ENCODE measurements at regions not wholly inside any gene's neighbourhood (a gene's known extent, or its start where the extent isn't known, plus 50 kb on each side); places are given as distances from the start of the nearest gene placed in this dataset.

DNA sequence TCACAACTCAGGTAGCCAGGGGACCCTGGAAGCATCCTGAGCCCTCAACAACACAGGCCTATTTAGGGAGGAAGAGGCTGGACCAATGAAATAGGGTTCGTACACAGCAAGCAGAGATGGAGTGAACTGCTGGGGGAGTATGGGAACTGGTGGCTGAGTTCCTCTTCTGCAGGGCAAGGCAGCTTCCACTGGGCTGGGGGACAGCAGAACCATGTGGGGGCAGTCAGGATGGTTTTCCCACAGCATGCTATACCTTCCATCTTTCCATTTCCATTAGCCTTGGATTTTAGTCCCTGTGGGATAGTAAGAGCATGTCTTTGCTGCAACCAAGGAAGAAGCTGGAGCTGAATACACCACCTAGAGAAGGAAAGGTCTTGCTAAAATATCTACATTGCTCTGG, 370.6 kb downstream of the CCSER2 start:
- TF ChIP-seq EP300 (IDR thresholded peaks at IDR 0.05) (no peak), CTCF (IDR thresholded peaks at IDR 0.05) (no peak), POLR2A (IDR thresholded peaks at IDR 0.05) (no peak)
- DNase-seq (ENCODE audit: low spot score in 2 of 2): no peak
- Histone ChIP-seq H3K4me1 (no peaks in the 10 kb centered on the region), H3K36me3 (no peaks in the 10 kb centered on the region), H3K27ac (no peak overlapping the region), H3K4me3 (no peak overlapping the region), H3K27me3 (no peaks in the 10 kb centered on the region), H3K9me3 (peaks cover 0 to under 1% (median 0%) of the 10 kb centered on the region in 4 donors)
- 64 to 75% methylated on average over 1 of the region's 1 CpG for WGBS, 2 donors

DNA sequence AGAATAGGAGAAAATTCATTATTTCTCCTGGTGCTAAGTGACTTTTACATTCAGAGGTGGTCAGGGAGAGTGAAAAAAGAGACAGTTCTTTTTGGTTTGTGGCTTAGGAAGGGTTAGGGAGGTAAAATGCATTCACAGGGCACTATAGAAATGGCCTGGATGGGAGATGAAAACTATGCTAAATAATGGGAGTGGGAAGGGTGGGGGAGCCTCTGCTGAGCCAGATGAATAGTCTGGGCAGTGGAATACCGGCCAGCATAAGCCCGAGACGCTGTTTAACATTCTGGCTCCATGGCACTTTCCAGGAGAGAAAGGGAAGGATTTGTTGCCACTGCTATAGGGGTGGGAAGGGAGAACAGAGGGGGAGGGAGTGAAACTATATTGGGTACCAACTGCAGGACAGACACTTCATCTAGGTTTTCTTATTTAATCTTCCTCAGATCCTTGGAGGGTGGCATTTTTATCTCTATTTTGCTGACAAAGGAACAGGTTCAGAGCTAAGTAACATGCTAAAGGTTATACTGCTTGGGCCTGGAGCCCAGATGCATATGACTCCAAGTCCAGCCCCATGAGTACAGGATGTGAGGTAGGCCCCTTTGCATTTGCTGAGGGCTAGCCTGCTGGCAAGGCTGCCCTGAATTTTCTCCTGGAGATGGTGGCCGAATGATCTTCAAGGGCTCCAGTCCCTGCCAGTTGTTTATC, 372.4 kb downstream of the CCSER2 start:
- TF ChIP-seq POLR2A (IDR thresholded peaks at IDR 0.05) (no peak), EP300 (IDR thresholded peaks at IDR 0.05) (no peak), CTCF (IDR thresholded peaks at IDR 0.05) (no peak)
- Histone ChIP-seq H3K9me3 (no peaks in the 10 kb centered on the region), H3K27me3 (no peaks in the 10 kb centered on the region), H3K36me3 (no peaks in the 10 kb centered on the region), H3K4me3 (no peak overlapping the region), H3K27ac (no peak overlapping the region), H3K4me1 (no peaks in the 10 kb centered on the region)
- no peak for DNase-seq (ENCODE audit: low spot score in 2 of 2)
- WGBS, 2 donors: 57 to 61% methylated on average over 4 of the region's 4 CpGs

DNA sequence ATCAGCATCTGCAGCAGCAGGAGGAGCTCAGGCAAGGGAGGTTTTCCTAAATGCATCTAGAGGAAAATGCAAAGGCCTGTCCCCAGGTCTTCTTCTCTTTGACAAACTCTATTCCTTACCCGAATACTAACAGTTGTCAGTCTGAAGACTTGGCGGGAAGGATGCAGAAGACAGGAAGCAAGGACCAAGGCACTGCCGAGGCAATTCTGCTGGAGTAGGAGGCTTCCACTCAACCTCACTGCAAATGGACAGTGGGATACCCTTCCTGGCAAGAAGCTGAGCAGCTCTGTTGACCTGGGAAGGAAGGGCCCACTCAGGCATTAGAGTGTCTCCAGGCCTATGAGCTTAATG, 373.0 kb downstream of the CCSER2 start:
- Histone ChIP-seq H3K4me3 (no peak overlapping the region), H3K27ac (no peak overlapping the region), H3K36me3 (no peaks in the 10 kb centered on the region), H3K9me3 (no peaks in the 10 kb centered on the region), H3K27me3 (no peaks in the 10 kb centered on the region), H3K4me1 (no peaks in the 10 kb centered on the region)
- DNase-seq (ENCODE audit: low spot score in 2 of 2): no peak
- WGBS, 2 donors: 81 to 91% methylated on average over 3 of the region's 3 CpGs
- TF ChIP-seq EP300 (IDR thresholded peaks at IDR 0.05): no peak
- no peak for TF ChIP-seq CTCF (IDR thresholded peaks at IDR 0.05)
- no peak for TF ChIP-seq POLR2A (IDR thresholded peaks at IDR 0.05)

- H3K4me3 ChIP-seq: no peak overlapping the region
- no peak overlapping the region for H3K27ac ChIP-seq
- no peaks in the 10 kb centered on the region for H3K36me3 ChIP-seq
- no peaks in the 10 kb centered on the region for H3K9me3 ChIP-seq
- no peaks in the 10 kb centered on the region for H3K4me1 ChIP-seq
- TF ChIP-seq POLR2A (IDR thresholded peaks at IDR 0.05) (no peak), EP300 (IDR thresholded peaks at IDR 0.05) (no peak), CTCF (IDR thresholded peaks at IDR 0.05) (no peak)
- H3K27me3 ChIP-seq: no peaks in the 10 kb centered on the region
- 65 to 88% methylated on average over 3 of the region's 3 CpGs for WGBS, 2 donors
- no peak for DNase-seq (ENCODE audit: low spot score in 2 of 2)
Observed at GRCh38 chr10:84704101-84704500, 375.7 kb downstream of the CCSER2 start.

DNA sequence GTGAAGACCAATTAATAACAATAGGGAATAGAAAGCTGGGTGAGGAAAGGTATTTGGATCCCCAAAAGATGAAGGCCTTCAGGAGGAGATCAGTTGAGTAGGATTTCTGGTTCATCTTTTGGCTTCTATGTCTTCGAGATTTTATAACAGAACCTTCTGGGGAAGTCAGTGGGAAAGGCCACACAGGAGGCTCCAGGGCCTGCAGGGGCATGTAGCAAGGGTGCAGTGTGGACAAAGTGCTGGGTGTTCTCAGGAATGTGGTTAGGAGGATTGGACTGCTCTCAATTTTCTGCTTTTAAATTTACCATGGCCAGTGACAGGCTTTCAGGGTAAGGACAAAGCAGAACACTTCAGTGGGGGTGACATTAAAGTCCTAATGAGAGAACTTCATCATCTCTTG, 378.0 kb downstream of the CCSER2 start:
- no peak for TF ChIP-seq POLR2A (IDR thresholded peaks at IDR 0.05)
- TF ChIP-seq CTCF (IDR thresholded peaks at IDR 0.05): no peak
- no peak for DNase-seq (ENCODE audit: low spot score in 2 of 2)
- WGBS, 2 donors: 56 to 58% methylated on average over 1 of the region's 1 CpG

More for the DNA sequence above, 378.0 kb downstream of the CCSER2 start:
- Histone ChIP-seq H3K27me3 (no peaks in the 10 kb centered on the region), H3K27ac (no peak overlapping the region), H3K4me1 (no peaks in the 10 kb centered on the region), H3K36me3 (no peaks in the 10 kb centered on the region), H3K9me3 (no peaks in the 10 kb centered on the region), H3K4me3 (no peak overlapping the region)
